ENCODE measurements at regions not wholly inside any gene's neighbourhood (a gene's known extent, or its start where the extent isn't known, plus 50 kb on each side); places are given as distances from the start of the nearest gene placed in this dataset.

DNA sequence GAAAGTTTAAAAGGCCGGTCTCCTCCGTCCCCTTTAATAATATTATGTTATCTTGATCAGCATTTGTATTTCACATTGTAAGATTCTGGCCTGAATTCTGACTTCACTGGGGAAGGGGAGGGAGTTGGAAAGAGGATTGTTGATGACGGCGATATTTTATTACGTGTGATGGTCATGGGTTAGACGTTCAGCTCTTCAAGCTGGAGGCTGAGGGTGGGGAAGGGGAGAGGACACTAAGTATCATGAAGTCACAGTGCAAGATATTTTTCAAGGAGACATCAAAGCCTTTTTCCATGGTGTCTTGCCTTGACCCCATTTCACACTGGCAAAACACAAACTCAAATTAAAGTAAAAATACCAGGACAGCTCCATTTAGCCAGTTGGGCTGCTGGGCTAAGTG is 126.7 kb downstream of the WDR11 start:
- TF ChIP-seq FOXJ3 (CRISPR knock-in tag; IDR thresholded peaks at IDR 0.05) (no peak), SMC3 (IDR thresholded peaks at IDR 0.05; ENCODE audit: low read depth, low read length) (no peak), JUND (IDR thresholded peaks at IDR 0.05) (no peak), RAD21 (IDR thresholded peaks at IDR 0.05; ENCODE audit: low read length) (no peak), FOXM1 (IDR thresholded peaks at IDR 0.05; ENCODE audit: low read depth) (no peak), RFX5 (IDR thresholded peaks at IDR 0.05; ENCODE audit: low read length) (no peak), TCF12 (IDR thresholded peaks at IDR 0.05) (no peak)
- TF ChIP-seq, protein P1, sequence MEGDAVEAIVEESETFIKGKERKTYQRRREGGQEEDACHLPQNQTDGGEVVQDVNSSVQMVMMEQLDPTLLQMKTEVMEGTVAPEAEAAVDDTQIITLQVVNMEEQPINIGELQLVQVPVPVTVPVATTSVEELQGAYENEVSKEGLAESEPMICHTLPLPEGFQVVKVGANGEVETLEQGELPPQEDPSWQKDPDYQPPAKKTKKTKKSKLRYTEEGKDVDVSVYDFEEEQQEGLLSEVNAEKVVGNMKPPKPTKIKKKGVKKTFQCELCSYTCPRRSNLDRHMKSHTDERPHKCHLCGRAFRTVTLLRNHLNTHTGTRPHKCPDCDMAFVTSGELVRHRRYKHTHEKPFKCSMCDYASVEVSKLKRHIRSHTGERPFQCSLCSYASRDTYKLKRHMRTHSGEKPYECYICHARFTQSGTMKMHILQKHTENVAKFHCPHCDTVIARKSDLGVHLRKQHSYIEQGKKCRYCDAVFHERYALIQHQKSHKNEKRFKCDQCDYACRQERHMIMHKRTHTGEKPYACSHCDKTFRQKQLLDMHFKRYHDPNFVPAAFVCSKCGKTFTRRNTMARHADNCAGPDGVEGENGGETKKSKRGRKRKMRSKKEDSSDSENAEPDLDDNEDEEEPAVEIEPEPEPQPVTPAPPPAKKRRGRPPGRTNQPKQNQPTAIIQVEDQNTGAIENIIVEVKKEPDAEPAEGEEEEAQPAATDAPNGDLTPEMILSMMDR (IDR thresholded peaks at IDR 0.05) = no peak
- TF ChIP-seq, protein P2, sequence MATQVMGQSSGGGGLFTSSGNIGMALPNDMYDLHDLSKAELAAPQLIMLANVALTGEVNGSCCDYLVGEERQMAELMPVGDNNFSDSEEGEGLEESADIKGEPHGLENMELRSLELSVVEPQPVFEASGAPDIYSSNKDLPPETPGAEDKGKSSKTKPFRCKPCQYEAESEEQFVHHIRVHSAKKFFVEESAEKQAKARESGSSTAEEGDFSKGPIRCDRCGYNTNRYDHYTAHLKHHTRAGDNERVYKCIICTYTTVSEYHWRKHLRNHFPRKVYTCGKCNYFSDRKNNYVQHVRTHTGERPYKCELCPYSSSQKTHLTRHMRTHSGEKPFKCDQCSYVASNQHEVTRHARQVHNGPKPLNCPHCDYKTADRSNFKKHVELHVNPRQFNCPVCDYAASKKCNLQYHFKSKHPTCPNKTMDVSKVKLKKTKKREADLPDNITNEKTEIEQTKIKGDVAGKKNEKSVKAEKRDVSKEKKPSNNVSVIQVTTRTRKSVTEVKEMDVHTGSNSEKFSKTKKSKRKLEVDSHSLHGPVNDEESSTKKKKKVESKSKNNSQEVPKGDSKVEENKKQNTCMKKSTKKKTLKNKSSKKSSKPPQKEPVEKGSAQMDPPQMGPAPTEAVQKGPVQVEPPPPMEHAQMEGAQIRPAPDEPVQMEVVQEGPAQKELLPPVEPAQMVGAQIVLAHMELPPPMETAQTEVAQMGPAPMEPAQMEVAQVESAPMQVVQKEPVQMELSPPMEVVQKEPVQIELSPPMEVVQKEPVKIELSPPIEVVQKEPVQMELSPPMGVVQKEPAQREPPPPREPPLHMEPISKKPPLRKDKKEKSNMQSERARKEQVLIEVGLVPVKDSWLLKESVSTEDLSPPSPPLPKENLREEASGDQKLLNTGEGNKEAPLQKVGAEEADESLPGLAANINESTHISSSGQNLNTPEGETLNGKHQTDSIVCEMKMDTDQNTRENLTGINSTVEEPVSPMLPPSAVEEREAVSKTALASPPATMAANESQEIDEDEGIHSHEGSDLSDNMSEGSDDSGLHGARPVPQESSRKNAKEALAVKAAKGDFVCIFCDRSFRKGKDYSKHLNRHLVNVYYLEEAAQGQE (IDR thresholded peaks at IDR 0.05; ENCODE audit: low read depth, low read length) = no peak

Measured in SK-N-SH (cell line).